Uterus (tissue), 2 donors: ENCODE measurements at regions not wholly inside any gene's neighbourhood (a gene's known extent, or its start where the extent isn't known, plus 50 kb on each side); places are given as distances from the start of the nearest gene placed in this dataset.

Experiments used
- POLR2A ChIP-seq, 2 donors: fragments of 450-650 bp; IDR thresholded peaks; one replicate each; pipeline ENCODE4 v1.6.1; 2016; ENCODE audit warnings: antibody characterized with exemption in 2 of 2, mild to moderate bottlenecking in 1 of 2, moderate library complexity in 1 of 2
- TF ChIP-seq, protein P1 (sequence below), 4 experiments: fragments of 200-600 bp in 2 of 4; fragments of 450-650 bp in 2 of 4; sonication (generic) in 2 of 4; IDR thresholded peaks; one replicate each; pipeline ENCODE4 v1.5.1; 2016 to 2019; ENCODE audit warnings: antibody characterized with exemption in 4 of 4, mild to moderate bottlenecking in 2 of 4, moderate library complexity in 1 of 4

DNA sequence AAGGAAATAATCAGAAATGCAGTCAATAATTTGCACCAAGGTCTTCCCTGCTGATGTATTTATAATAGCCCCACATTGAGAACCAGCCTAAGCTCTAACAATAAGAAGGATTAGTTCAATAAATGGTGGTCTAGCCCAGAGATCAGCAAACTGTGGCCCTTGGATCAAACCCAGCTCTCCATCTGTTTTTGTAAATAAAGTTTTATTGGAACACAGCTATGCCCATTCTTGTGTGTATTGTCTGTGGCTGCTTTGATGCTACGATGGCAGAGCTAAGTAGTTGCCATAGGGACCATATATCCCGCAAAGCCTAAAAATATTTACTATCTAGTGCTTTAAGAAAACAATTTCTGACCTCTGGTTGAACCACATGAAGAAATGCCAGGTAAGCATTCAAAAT, 154.9 kb downstream of the EMX2 start:
- TF ChIP-seq, protein P1, sequence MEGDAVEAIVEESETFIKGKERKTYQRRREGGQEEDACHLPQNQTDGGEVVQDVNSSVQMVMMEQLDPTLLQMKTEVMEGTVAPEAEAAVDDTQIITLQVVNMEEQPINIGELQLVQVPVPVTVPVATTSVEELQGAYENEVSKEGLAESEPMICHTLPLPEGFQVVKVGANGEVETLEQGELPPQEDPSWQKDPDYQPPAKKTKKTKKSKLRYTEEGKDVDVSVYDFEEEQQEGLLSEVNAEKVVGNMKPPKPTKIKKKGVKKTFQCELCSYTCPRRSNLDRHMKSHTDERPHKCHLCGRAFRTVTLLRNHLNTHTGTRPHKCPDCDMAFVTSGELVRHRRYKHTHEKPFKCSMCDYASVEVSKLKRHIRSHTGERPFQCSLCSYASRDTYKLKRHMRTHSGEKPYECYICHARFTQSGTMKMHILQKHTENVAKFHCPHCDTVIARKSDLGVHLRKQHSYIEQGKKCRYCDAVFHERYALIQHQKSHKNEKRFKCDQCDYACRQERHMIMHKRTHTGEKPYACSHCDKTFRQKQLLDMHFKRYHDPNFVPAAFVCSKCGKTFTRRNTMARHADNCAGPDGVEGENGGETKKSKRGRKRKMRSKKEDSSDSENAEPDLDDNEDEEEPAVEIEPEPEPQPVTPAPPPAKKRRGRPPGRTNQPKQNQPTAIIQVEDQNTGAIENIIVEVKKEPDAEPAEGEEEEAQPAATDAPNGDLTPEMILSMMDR (IDR thresholded peaks at IDR 0.05), result no peak
- TF ChIP-seq POLR2A (IDR thresholded peaks at IDR 0.05), result no peak
